ENCODE measurements at regions not wholly inside any gene's neighbourhood (a gene's known extent, or its start where the extent isn't known, plus 50 kb on each side); places are given as distances from the start of the nearest gene placed in this dataset.

- no peak overlapping the region for H3K4me3 ChIP-seq (ENCODE audit: control insufficient read depth, low read depth, low read length)
Observed at GRCh38 chr20:12682613-12683012, 326.2 kb upstream of the SPTLC3 start.

GRCh38 chr20:12687476-12687875 is 321.3 kb upstream of the SPTLC3 start:
- no peak for TF ChIP-seq CTCF (conservative IDR thresholded peaks at IDR 0.05; ENCODE audit: control insufficient read depth, insufficient read depth, low read depth, low read length)
- H3K4me3 ChIP-seq (ENCODE audit: control insufficient read depth, low read depth, low read length) = no peak overlapping the region
- DNase-seq (ENCODE audit: low read depth) = no peak

More at GRCh38 chr20:12682613-12683012, 326.2 kb upstream of the SPTLC3 start:
- DNase-seq (ENCODE audit: low read depth) = no peak
- TF ChIP-seq CTCF (conservative IDR thresholded peaks at IDR 0.05; ENCODE audit: control insufficient read depth, insufficient read depth, low read depth, low read length) = no peak

GRCh38 chr20:12695937-12696336 is 312.8 kb upstream of the SPTLC3 start:
- no peak for DNase-seq (ENCODE audit: low read depth)
- no peak for TF ChIP-seq CTCF (conservative IDR thresholded peaks at IDR 0.05; ENCODE audit: control insufficient read depth, insufficient read depth, low read depth, low read length)
- H3K4me3 ChIP-seq (ENCODE audit: control insufficient read depth, low read depth, low read length) = no peak overlapping the region

- no peak overlapping the region for H3K4me3 ChIP-seq (ENCODE audit: control insufficient read depth, low read depth, low read length)
- TF ChIP-seq CTCF (conservative IDR thresholded peaks at IDR 0.05; ENCODE audit: control insufficient read depth, insufficient read depth, low read depth, low read length) = no peak
- no peak for DNase-seq (ENCODE audit: low read depth)
Observed at GRCh38 chr20:12698817-12699216, 310.0 kb upstream of the SPTLC3 start.

- no peak for TF ChIP-seq CTCF (conservative IDR thresholded peaks at IDR 0.05; ENCODE audit: control insufficient read depth, insufficient read depth, low read depth, low read length)
- no peak overlapping the region for H3K4me3 ChIP-seq (ENCODE audit: control insufficient read depth, low read depth, low read length)
- no peak for DNase-seq (ENCODE audit: low read depth)
Observed at GRCh38 chr20:12699374-12700228, 309.2 kb upstream of the SPTLC3 start.

- no peak for TF ChIP-seq CTCF (conservative IDR thresholded peaks at IDR 0.05; ENCODE audit: control insufficient read depth, insufficient read depth, low read depth, low read length)
- no peak overlapping the region for H3K4me3 ChIP-seq (ENCODE audit: control insufficient read depth, low read depth, low read length)
- no peak for DNase-seq (ENCODE audit: low read depth)
Observed at GRCh38 chr20:12700701-12701100, 308.1 kb upstream of the SPTLC3 start.
